ENCODE measurements at regions not wholly inside any gene's neighbourhood (a gene's known extent, or its start where the extent isn't known, plus 50 kb on each side); places are given as distances from the start of the nearest gene placed in this dataset.
"Not testable (repeated sequence)": the region's sequence is repeated elsewhere in the genome, so short reads cannot be mapped to it uniquely, and the experiment has no call there.

DNA sequence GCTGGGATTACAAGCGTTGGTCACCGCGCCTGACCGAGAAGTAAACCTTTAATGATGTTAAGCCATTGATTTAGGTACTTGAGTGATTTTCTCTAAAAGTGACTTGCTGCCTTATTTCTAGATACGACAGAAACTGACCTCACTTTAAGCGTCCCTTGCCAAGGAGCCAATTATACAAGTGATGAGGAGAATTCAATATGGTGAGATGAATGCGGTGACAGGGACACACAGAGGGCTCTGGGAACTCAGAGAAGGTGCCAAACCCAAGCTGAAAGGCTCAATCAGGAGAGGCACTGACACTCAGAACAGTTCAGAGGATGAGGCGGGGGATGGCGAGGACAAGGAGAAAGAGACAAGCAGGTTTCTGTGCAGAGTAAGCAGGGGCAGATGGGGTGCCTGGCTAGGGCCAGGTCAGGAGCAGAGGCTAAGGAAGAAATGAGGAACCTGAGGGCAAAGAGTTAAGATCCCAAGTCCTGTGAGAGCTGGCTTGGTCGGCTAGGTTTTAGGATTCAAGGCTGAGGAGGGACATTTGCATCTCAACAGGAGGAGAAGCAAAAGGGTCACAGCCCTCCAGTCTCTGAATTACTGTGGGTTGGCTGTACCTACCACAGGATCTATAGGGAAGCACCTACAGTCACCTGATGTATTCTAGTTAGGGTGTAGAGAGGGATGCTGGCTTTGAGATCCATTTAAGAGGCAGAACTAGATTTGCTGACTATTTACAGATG is 83.2 kb upstream of the USP24 start:
- DNase-seq: no peak

- not testable (repeated sequence) for DNase-seq
These were observed 81.1 kb upstream of the USP24 start for GRCh38 chr1:55296247-55296646.

DNA sequence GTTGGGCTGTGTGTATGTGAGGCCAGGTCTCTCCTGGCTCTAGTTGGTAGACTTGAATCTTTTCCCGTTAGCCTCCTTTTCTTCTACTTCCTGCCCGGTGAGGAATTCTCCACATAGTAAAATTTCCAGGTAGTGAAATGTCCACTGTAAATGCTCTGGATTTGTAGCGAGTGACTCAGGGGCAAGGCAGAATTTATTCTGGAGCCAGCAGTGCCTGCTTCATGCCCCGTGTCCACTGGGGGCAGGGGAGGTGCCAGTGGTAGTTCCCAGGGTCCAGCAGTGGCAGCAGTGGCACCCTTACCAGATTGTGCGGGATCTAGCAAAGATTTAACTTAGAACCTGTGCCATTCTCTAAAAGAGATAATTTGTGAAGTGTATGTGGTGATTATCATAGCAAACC is 74.5 kb upstream of the USP24 start:
- no peak for DNase-seq

DNA sequence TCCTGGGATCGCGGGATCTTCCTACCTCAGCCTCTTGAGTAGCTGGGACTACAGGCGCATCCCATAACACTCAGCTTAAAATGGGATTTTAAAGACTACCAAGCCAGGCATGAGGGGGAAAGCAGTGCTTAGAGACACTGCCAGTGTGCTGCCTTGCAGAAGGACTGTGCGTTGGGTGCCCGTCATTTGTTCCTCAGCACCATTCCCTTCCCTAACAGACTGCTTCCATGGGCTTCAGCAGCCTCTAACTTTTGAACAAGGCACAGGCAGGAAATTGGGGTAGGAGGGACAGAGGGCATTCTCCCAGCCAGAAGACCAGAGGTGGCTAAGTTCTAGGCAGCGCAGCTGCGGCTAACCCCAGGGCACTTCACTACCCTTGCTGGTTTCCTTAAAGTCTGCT is 73.9 kb upstream of the USP24 start:
- DNase-seq: no peak

DNA sequence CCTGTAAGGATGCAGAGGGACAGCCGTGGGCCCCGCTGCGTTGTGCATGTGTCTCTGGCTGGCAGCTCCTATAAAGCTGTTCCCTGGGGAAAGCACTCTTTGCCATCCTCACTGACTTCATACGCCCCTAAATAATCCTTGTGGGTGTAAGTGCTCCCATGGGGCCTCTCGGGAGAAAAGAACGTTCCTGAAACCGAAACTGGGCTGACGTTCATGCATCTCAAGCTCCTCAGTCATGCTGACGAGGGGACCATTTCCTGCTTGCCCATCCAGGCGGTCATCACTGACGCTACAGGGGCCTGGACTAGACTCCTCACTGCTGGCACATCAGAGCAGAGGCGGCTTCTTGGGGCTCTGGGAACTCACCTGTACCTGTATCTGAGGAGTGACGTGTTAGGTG is 73.1 kb upstream of the USP24 start:
- DNase-seq: no peak

DNA sequence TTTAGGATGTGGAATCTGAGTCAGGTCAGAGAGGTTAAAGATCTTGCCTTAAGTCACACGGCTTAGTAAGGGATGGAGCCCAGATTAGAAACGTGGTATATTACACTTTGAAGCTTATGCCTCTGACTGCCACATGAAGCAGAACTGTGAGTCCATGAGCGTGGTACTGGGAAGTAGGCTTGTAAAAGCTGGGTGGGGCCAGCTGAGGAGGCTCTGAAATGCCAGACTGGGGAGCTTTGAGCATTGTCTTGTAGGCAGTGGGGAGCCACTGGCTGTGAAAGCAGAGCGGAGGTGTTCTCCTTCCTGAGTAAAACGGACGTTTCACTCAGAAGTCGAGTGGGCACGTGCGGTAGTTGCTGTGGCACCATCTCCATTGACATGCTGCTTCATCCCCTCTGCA is 72.6 kb upstream of the USP24 start:
- no peak for DNase-seq

GRCh38 chr1:55286856-55287602 is 71.9 kb upstream of the USP24 start:
- no peak for DNase-seq

DNA sequence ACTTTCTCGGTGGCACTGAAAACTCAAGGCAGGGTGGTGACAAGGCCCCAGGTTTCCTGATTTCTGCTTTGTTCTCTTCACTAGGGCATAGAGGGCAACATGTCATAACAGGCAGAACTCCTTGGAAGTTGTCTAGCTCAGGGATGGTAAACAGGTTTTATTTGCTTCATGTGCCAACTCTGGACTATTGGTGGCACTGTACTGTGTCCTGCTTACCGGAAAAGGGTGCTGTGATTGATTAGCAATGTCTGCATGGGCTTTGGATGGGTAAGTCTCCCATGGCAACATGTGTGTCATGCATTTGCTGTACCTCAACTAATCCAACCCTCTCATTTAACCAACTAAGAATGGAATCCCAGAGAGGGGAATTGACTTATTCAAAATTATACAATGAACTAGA is 70.7 kb upstream of the USP24 start:
- DNase-seq: no peak

- DNase-seq: no peak
These were observed 69.7 kb upstream of the USP24 start for GRCh38 chr1:55284856-55285255.

DNA sequence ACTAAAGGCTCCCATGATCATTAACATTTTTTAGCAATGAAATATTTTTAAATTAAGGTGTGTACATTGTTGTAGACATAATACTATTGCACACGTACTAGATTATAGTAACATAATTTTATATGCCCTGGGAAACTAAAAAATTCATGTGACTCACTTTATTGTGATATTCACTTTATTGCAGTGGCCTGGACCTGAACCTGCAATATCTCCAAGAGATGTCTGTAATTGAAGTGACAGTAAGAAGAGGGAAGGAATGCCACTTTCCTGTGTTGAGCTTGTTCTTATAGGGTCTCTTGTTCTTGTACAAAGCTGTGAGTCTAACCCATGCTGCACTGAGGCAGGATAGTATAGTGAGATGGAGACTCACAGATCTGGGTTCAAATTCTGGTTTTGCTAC is 66.9 kb upstream of the USP24 start:
- no peak for DNase-seq

- no peak for DNase-seq
These were observed 65.6 kb upstream of the USP24 start for GRCh38 chr1:55280731-55281130.

GRCh38 chr1:55279627-55280026 is 64.5 kb upstream of the USP24 start:
- no peak for DNase-seq

DNA sequence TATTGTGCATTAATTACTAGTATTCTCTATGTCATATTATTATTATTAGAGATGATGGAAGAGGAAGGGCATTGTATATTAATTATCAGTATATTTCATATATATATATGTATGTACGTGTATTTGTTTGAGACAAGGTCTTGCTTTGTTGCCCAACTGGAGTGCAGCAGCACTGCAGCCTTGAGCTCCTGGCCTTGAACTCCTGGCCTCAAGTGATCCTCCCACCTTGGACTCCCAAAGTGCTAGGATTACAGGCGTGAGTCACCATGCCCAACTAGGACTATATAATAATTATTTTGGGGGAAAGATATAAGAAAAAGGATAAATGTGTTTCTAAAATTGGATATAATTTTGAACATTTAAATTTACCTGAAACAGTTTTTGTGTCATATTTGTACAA is 63.2 kb upstream of the USP24 start:
- no peak for DNase-seq

DNA sequence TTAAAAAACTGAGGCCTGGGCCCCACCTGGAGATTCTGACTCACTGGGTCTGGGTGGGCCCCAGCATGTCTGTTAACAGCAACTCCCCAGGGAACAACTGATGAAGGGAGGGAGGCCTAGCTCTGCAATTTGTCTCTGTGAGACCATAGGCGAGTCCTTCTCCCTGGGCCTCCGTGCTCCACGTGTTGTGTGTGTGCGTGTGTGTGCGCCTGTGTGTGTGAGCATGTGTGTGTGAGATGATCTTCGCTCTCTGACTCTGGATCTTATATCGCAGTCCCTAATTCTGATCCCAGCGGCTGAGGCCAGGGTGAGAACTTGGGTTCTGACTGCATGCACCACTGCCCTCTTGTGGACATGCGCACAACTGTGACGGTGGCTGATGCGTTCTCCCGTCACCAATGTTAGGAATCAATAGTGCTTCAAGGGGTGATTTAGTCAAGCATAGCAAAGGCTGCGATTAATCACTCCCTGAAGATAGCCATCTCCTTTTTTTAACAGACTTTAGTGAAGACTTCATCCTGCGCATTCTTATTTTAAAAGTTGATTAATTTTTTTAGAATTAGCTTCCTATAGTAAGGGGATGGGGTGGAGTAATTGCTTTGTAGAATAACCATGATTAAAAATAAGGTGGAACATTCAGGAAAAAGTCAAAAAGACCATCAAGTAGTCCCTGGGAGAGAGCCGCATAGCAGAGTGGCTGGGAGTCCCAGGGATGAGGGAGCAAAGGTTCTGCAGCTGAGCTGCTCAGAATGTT is 62.4 kb upstream of the USP24 start:
- peak; percentile 63 for DNase-seq

GRCh38 chr1:55276671-55277376 is 61.7 kb upstream of the USP24 start:
- DNase-seq: no peak

DNA sequence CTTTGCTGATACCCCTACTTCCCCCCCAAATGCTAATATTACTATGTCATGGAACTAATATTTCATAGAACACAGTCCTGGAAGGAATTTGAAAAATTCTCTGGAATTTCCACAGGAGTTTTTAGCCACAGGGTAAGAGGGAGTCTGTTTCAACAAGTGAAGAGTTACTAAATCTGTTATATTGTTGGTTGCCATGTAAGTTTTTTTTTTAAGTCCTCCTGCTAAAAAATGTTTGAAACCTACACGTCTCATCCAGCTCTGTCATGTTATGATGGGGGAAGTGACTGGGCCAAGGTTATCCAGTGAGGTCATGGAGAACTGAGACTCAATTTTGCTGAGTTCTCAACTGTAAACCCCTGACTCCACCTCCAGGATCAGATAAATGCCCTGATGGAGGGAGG is 60.8 kb upstream of the USP24 start:
- no peak for DNase-seq

GRCh38 chr1:55275151-55275748 is 60.1 kb upstream of the USP24 start:
- no peak for DNase-seq

DNA sequence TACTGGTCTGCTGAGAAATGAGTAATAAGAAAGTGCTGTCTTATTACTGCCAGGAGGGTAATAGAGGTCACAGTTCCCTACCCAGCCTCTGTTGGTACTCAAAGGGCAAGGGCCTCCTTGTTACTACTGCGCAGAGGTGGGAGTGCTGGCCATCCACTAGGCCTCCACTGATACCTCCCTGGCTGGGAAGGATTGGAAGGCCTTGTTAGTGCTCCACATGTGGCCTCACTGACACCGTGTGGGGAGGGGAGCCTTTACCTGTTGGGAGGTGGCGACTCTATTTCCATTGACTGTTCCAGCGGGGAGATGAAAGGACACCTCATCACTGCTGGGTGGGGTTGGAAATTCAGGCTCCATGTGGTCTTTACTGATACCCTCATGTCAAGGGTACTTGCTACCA is 57.8 kb upstream of the USP24 start:
- no peak for DNase-seq
